OCI-LY1 (cell line): ENCODE measurements at regions not wholly inside any gene's neighbourhood (a gene's known extent, or its start where the extent isn't known, plus 50 kb on each side); places are given as distances from the start of the nearest gene placed in this dataset.

ENCODE experiments used
- H2AFZ ChIP-seq: fragments of 200-600 bp; sonication (generic), shearing (Covaris generic); 2 replicates; pipeline ENCODE4 v1.6.0; 2014; ENCODE audit warnings: antibody characterized with exemption, mild to moderate bottlenecking, low read length
- H3F3A ChIP-seq: fragments of 200-600 bp; sonication (generic), shearing (Covaris generic); 2 replicates; pipeline ENCODE4 v1.6.0; 2014; ENCODE audit warnings: mild to moderate bottlenecking, antibody characterized with exemption, low read length, moderate library complexity; ENCODE audit not compliant: insufficient read depth
- H3K27ac ChIP-seq: fragments of 200-600 bp; sonication (generic); 2 replicates; pipeline ENCODE4 v1.5.1; 2014; ENCODE audit warnings: low read length, mixed run types, mild to moderate bottlenecking, low read depth; ENCODE audit not compliant: poor library complexity, severe bottlenecking
- H3K27me3 ChIP-seq: fragments of 200-600 bp; sonication (generic); 2 replicates; pipeline ENCODE4 v1.6.0; 2014; ENCODE audit warnings: antibody characterized with exemption, mild to moderate bottlenecking, low read length, moderate library complexity; ENCODE audit not compliant: insufficient read depth
- H3K36me3 ChIP-seq: fragments of 200-600 bp; sonication (generic); 2 replicates; pipeline ENCODE4 v1.6.1; 2014; ENCODE audit warnings: mild to moderate bottlenecking, antibody characterized with exemption, low read length, moderate library complexity, mixed read lengths; ENCODE audit not compliant: insufficient read depth
- H3K4me1 ChIP-seq: fragments of 200-600 bp; sonication (generic); 2 replicates; pipeline ENCODE4 v1.5.1; 2014; ENCODE audit warnings: mild to moderate bottlenecking, low read length, moderate library complexity; ENCODE audit not compliant: insufficient read depth, severe bottlenecking
- H3K4me2 ChIP-seq: fragments of 200-600 bp; sonication (generic), shearing (Covaris generic); 2 replicates; pipeline ENCODE4 v1.6.1; 2014; ENCODE audit warnings: low read length
- H3K4me3 ChIP-seq: fragments of 200-600 bp; sonication (generic); 2 replicates; pipeline ENCODE4 v1.5.1; 2014; ENCODE audit warnings: low read length, low read depth, mild to moderate bottlenecking, mixed read lengths; ENCODE audit not compliant: poor library complexity, severe bottlenecking
- H3K79me2 ChIP-seq: fragments of 200-600 bp; shearing (Covaris generic); 2 replicates; pipeline ENCODE4 v1.6.1; 2016; ENCODE audit warnings: mixed run types, low read length, mixed read lengths; ENCODE audit not compliant: insufficient read depth
- H3K9ac ChIP-seq: fragments of 200-600 bp; sonication (generic), shearing (Covaris generic); 2 replicates; pipeline ENCODE4 v1.6.1; 2014; ENCODE audit warnings: mild to moderate bottlenecking, low read length, mixed read lengths
- H3K9me2 ChIP-seq: fragments of 200-600 bp; sonication (generic), shearing (Covaris generic); 2 replicates; pipeline ENCODE4 v1.6.1; 2014; ENCODE audit warnings: low read depth, mild to moderate bottlenecking, low read length, mixed read lengths
- H3K9me3 ChIP-seq: fragments of 200-600 bp; shearing (Covaris generic); 2 replicates; pipeline ENCODE4 v1.6.1; 2014; ENCODE audit warnings: low read length, mixed read lengths
- H4K20me1 ChIP-seq: fragments of 200-600 bp; sonication (generic), shearing (Covaris generic); 2 replicates; pipeline ENCODE4 v1.6.0; 2016; ENCODE audit warnings: mild to moderate bottlenecking, low read length; ENCODE audit not compliant: insufficient read depth
- EZH2 ChIP-seq: fragments of 200-600 bp; sonication (generic), shearing (Covaris generic); IDR thresholded peaks from 2 replicates; pipeline ENCODE4 v1.8.0; 2017; ENCODE audit warnings: borderline replicate concordance, mixed run types, mild to moderate bottlenecking, antibody characterized with exemption, low read length, moderate library complexity, mixed read lengths
- TF ChIP-seq, protein P1 (sequence below): fragments of 200-600 bp; sonication (generic), shearing (Covaris generic); IDR thresholded peaks from 2 replicates; pipeline ENCODE4 v1.5.1; 2017; ENCODE audit warnings: mild to moderate bottlenecking, antibody characterized with exemption, low read length, moderate library complexity, mixed read lengths

DNA sequence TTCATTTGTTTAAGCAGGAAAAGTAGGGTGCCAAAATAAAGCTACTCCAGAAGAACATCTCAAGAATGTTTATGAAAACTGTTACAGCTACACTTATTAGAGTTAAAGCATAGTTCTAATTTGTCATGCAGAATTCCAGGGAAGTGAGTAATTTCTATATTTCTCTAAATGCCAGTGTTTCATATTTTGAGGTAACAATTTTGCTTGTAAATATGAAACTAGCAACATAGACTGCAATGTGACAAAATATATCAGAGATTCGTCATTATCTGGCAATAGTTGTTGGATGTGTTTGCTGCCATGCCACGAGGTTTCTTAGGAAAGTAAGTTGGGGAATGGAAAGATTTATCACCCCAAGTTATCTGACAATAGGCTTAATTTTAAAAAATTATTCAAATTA is 424.1 kb upstream of the ZEB2 start:
- no peaks in the 10 kb centered on the region for H3K79me2 ChIP-seq
- H2AFZ ChIP-seq: no peak overlapping the region
- H3K4me2 ChIP-seq: no peak overlapping the region
- H3K9me2 ChIP-seq: no peaks in the 10 kb centered on the region
- no peak overlapping the region for H3K9ac ChIP-seq
- no peaks in the 10 kb centered on the region for H3K9me3 ChIP-seq
- H3K36me3 ChIP-seq: no peaks in the 10 kb centered on the region
- TF ChIP-seq, protein P1, sequence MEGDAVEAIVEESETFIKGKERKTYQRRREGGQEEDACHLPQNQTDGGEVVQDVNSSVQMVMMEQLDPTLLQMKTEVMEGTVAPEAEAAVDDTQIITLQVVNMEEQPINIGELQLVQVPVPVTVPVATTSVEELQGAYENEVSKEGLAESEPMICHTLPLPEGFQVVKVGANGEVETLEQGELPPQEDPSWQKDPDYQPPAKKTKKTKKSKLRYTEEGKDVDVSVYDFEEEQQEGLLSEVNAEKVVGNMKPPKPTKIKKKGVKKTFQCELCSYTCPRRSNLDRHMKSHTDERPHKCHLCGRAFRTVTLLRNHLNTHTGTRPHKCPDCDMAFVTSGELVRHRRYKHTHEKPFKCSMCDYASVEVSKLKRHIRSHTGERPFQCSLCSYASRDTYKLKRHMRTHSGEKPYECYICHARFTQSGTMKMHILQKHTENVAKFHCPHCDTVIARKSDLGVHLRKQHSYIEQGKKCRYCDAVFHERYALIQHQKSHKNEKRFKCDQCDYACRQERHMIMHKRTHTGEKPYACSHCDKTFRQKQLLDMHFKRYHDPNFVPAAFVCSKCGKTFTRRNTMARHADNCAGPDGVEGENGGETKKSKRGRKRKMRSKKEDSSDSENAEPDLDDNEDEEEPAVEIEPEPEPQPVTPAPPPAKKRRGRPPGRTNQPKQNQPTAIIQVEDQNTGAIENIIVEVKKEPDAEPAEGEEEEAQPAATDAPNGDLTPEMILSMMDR: no peak
- no peak for TF ChIP-seq EZH2
- H4K20me1 ChIP-seq: no peaks in the 10 kb centered on the region
- H3F3A ChIP-seq: no peaks in the 10 kb centered on the region
- H3K4me3 ChIP-seq: no peak overlapping the region
- peaks cover 10% of the 10 kb centered on the region for H3K4me1 ChIP-seq
- no peak overlapping the region for H3K27ac ChIP-seq
- no peaks in the 10 kb centered on the region for H3K27me3 ChIP-seq

DNA sequence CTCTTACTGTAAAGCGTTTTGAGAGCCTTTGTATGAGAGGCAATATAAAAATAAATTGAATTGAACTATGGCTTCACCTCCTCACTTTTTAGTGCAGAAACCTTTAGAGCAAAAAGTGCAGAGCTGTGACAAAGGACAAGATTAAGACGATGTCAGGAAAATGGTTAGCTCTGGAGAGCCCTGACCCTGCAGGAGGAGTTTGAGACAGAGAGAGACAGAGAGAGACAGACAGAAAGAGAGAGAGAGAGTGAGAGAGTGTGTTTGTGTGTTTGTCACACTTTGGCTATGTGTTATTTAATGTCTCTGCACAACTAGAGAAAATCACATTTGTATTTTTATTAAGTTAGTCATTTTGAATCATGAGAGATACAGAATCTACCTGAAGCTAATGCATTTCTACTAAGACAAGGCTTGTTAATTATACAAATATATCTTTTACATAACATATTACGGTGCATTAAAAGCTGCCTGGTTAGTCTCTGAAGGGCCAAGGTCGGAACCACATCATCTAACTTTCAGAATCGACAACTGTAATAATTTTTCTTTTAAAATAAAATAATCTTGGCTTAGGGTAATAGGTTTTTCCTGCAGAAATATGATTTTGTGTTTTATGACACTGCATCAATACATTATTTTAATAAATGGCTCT is 423.5 kb upstream of the ZEB2 start:
- H3K4me2 ChIP-seq: no peak overlapping the region
- TF ChIP-seq EZH2: no peak
- TF ChIP-seq, protein P1: no peak
- H3K4me1 ChIP-seq: peaks cover 10% of the 10 kb centered on the region

DNA sequence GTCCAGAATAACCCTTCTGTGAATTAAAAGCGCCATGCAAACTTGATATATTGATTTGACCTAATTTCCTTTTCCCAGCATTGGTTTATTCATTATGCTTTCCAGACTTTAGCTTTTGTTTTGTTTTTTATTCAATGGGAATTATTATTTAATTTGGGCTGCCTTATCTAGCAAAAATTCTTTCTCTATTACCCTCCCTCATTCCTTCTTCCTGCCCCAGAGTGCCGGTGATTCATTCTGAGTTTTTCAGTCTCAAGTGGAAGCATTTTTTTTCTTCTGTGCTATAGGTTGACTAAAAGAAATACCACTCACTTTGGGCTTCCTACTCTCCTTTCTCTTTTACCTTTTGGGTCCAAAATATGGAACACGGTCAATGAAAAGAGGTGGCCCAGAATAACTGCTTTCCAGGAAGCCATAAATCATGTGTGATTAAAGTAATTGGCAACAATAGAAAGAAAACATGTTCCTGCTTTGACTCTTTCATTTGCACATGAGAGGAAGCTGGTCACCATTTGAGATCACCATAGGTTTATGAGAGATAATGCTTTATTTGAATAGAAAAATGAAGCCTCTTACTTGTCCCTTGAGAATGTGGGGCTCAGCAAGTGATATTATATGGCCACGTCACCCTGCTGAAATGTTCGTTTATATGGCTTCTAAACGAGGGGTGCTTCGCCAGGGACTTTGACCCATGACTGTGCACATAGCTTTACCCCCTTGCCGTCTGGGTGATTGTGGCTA is 422.8 kb upstream of the ZEB2 start:
- Histone ChIP-seq H3K79me2 (no peaks in the 10 kb centered on the region), H3K4me3 (no peak overlapping the region), H4K20me1 (no peaks in the 10 kb centered on the region), H3K9me2 (no peaks in the 10 kb centered on the region), H3K4me2 (no peak overlapping the region), H3K36me3 (no peaks in the 10 kb centered on the region), H3K27ac (no peak overlapping the region), H3K4me1 (peaks cover 7% of the 10 kb centered on the region), H3K9me3 (no peaks in the 10 kb centered on the region), H2AFZ (no peak overlapping the region), H3K27me3 (no peaks in the 10 kb centered on the region), H3F3A (no peaks in the 10 kb centered on the region), H3K9ac (no peak overlapping the region)
- TF ChIP-seq, protein P1: no peak
- TF ChIP-seq EZH2: no peak

More for the DNA sequence above, 423.5 kb upstream of the ZEB2 start:
- no peaks in the 10 kb centered on the region for H3K9me3 ChIP-seq
- H3K27ac ChIP-seq: no peak overlapping the region
- no peak overlapping the region for H2AFZ ChIP-seq
- H3K79me2 ChIP-seq: no peaks in the 10 kb centered on the region
- H3K9me2 ChIP-seq: no peaks in the 10 kb centered on the region
- no peaks in the 10 kb centered on the region for H3K27me3 ChIP-seq
- H4K20me1 ChIP-seq: no peaks in the 10 kb centered on the region
- H3F3A ChIP-seq: no peaks in the 10 kb centered on the region
- H3K4me3 ChIP-seq: no peak overlapping the region
- no peak overlapping the region for H3K9ac ChIP-seq
- H3K36me3 ChIP-seq: no peaks in the 10 kb centered on the region
